Activated T-cell treated with anti-CD3 and anti-CD28 coated beads, Interleukin-2, amount 50 U/mL, for 24 hours (primary cell): ENCODE measurements at regions not wholly inside any gene's neighbourhood (a gene's known extent, or its start where the extent isn't known, plus 50 kb on each side); places are given as distances from the start of the nearest gene placed in this dataset.
"Not testable (repeated sequence)": the region's sequence is repeated elsewhere in the genome, so short reads cannot be mapped to it uniquely, and the experiment has no call there.

ENCODE experiments used
- DNase-seq: peaks from one replicate; pipeline ENCODE4 v3.0.0-alpha.2; 2020
- H3K27ac Mint-ChIP-seq: 2 replicates; pipeline ENCODE4 v1.8.0; 2020; ENCODE audit warnings: mild to moderate bottlenecking, mixed read lengths
- H3K27me3 Mint-ChIP-seq: 2 replicates; pipeline ENCODE4 v1.8.0; 2020; ENCODE audit warnings: mixed read lengths
- H3K36me3 Mint-ChIP-seq: 2 replicates; pipeline ENCODE4 v1.8.0; 2020; ENCODE audit warnings: low read depth, mixed read lengths
- H3K4me1 Mint-ChIP-seq: 2 replicates; pipeline ENCODE4 v1.8.0; 2020; ENCODE audit warnings: low read depth, mixed read lengths
- H3K4me3 Mint-ChIP-seq: 2 replicates; pipeline ENCODE4 v1.8.0; 2020; ENCODE audit warnings: mild to moderate bottlenecking, moderate library complexity, mixed read lengths
- H3K9me3 Mint-ChIP-seq: 2 replicates; pipeline ENCODE4 v1.8.0; 2020; ENCODE audit warnings: mixed read lengths

- Mint-ChIP-seq H3K36me3 (no peaks in the 10 kb centered on the region), H3K4me3 (no peak overlapping the region), H3K27me3 (no peaks in the 10 kb centered on the region), H3K4me1 (no peaks in the 10 kb centered on the region), H3K9me3 (no peaks in the 10 kb centered on the region), H3K27ac (no peak overlapping the region)
- DNase-seq, result no peak
Measured at GRCh38 chr4:72817012-72817411, 248.0 kb upstream of the ADAMTS3 start.

DNA sequence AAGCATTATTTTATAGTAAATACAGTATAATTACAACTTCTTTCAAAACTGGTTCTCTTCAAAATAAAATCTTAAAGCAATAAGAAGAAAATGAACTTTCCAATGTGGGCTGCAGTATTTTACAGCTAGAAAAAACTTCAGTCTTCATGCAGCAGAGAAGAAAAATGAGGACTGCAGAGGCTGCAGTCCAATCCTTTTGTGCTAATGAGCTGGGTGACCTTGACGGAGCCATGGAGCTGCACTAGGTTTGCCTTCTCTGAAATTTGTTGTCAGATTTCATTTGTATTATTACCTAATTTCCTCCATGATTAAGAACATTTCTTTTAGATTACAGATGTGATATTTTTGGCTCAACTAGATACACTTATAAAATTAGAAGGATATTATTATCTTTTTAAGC, 245.2 kb upstream of the ADAMTS3 start:
- Mint-ChIP-seq H3K27me3 (no peaks in the 10 kb centered on the region), H3K4me3 (no peak overlapping the region), H3K4me1 (no peaks in the 10 kb centered on the region), H3K9me3 (no peaks in the 10 kb centered on the region), H3K27ac (no peak overlapping the region), H3K36me3 (no peaks in the 10 kb centered on the region)
- DNase-seq, result no peak

GRCh38 chr4:72809208-72809607, 240.2 kb upstream of the ADAMTS3 start:
- DNase-seq, result no peak
- no peak overlapping the region for H3K4me3 Mint-ChIP-seq
- H3K9me3 Mint-ChIP-seq, result no peaks in the 10 kb centered on the region
- no peaks in the 10 kb centered on the region for H3K4me1 Mint-ChIP-seq
- H3K36me3 Mint-ChIP-seq, result no peaks in the 10 kb centered on the region
- no peak overlapping the region for H3K27ac Mint-ChIP-seq
- H3K27me3 Mint-ChIP-seq, result no peaks in the 10 kb centered on the region

DNA sequence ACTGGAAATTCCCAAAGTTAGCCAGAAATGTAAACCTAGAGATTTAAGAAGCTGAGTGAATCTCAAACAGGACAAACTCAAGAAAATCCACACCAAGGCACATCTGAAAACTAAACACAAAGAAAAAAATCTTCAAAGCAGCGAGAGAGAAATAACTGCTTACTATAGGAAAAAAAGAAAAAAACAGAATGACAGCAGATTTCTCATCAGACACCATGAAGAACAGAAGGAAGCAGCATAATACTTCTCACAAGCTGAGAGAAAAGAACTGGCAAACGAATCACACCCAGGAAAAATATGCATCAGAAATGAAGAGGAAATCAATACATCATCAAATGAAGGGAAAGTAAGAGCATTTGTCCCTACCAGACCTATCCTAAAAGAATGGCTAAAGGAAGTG, 236.3 kb upstream of the ADAMTS3 start:
- H3K4me3 Mint-ChIP-seq, result no peak overlapping the region
- H3K27ac Mint-ChIP-seq, result no peak overlapping the region
- H3K4me1 Mint-ChIP-seq, result no peaks in the 10 kb centered on the region
- no peaks in the 10 kb centered on the region for H3K27me3 Mint-ChIP-seq
- no peaks in the 10 kb centered on the region for H3K9me3 Mint-ChIP-seq
- DNase-seq, result no peak
- H3K36me3 Mint-ChIP-seq, result no peaks in the 10 kb centered on the region

DNA sequence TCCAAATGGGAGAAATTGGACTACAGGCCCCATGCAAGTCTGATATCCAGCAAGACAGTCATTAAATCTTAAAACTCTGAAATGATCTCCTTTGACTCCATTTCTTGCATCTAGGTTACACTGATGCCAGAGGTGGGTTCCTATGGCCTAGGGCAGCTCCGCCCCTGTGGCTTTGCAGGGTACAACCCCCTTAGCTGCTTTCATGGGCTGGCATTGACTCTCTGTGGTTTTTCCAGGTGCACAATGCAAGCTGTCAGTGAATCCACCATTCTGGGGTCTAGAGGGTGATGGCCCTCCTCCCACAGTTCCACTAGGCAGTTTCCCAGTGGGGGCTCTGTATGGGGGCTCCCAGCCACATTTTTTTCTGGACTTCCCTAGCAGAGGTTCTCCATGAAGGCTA, 228.5 kb upstream of the ADAMTS3 start:
- DNase-seq, result no peak
- H3K36me3 Mint-ChIP-seq, result no peaks in the 10 kb centered on the region
- no peaks in the 10 kb centered on the region for H3K27me3 Mint-ChIP-seq
- H3K4me3 Mint-ChIP-seq, result no peak overlapping the region
- H3K27ac Mint-ChIP-seq, result no peak overlapping the region
- no peaks in the 10 kb centered on the region for H3K4me1 Mint-ChIP-seq
- peaks cover 2% of the 10 kb centered on the region for H3K9me3 Mint-ChIP-seq

GRCh38 chr4:72791054-72791453, 222.0 kb upstream of the ADAMTS3 start:
- DNase-seq, result no peak
- Mint-ChIP-seq H3K36me3 (no peaks in the 10 kb centered on the region), H3K27me3 (peaks cover 5% of the 10 kb centered on the region)

GRCh38 chr4:72786401-72786990, 217.5 kb upstream of the ADAMTS3 start:
- Mint-ChIP-seq H3K9me3 (no peaks in the 10 kb centered on the region), H3K27ac (no peak overlapping the region), H3K4me1 (no peaks in the 10 kb centered on the region), H3K36me3 (no peaks in the 10 kb centered on the region), H3K4me3 (no peak overlapping the region), H3K27me3 (peaks cover 5% of the 10 kb centered on the region)
- DNase-seq, result no peak

More at GRCh38 chr4:72791054-72791453, 222.0 kb upstream of the ADAMTS3 start:
- Mint-ChIP-seq H3K9me3 (peaks cover 2% of the 10 kb centered on the region), H3K4me3 (no peak overlapping the region), H3K27ac (no peak overlapping the region), H3K4me1 (no peaks in the 10 kb centered on the region)

GRCh38 chr4:72779241-72779640, 210.2 kb upstream of the ADAMTS3 start:
- no peaks in the 10 kb centered on the region for H3K9me3 Mint-ChIP-seq
- no peaks in the 10 kb centered on the region for H3K36me3 Mint-ChIP-seq
- H3K4me1 Mint-ChIP-seq, result no peaks in the 10 kb centered on the region
- peaks cover 2% of the 10 kb centered on the region for H3K27me3 Mint-ChIP-seq
- no peak overlapping the region for H3K4me3 Mint-ChIP-seq
- H3K27ac Mint-ChIP-seq, result no peak overlapping the region
- no peak for DNase-seq

DNA sequence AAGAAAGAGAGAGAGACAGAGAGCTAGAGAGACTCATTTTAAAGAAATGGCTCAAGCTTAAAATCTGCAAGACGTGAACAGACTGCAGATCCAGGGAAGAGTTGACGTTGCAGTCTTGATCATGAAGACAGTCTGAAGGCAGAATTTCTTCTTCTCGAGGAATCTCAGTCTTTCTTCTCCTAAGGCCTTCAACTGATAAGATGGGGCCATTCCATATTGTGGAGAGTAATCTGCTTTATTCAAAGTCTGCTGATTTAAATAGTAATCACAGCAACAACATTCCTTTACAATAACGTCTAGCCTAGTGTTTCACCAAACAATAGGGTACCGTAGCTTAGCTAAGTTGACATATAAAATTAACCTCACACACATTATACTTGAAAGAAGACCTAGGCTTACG, 208.4 kb upstream of the ADAMTS3 start:
- no peak for DNase-seq
- no peaks in the 10 kb centered on the region for H3K9me3 Mint-ChIP-seq
- H3K4me1 Mint-ChIP-seq, result no peaks in the 10 kb centered on the region
- H3K27ac Mint-ChIP-seq, result no peak overlapping the region
- H3K4me3 Mint-ChIP-seq, result no peak overlapping the region
- H3K27me3 Mint-ChIP-seq, result peaks cover 2% of the 10 kb centered on the region
- H3K36me3 Mint-ChIP-seq, result no peaks in the 10 kb centered on the region

- no peaks in the 10 kb centered on the region for H3K9me3 Mint-ChIP-seq
- H3K4me3 Mint-ChIP-seq, result no peak overlapping the region
- peaks cover 3% of the 10 kb centered on the region for H3K27me3 Mint-ChIP-seq
- no peaks in the 10 kb centered on the region for H3K4me1 Mint-ChIP-seq
- no peaks in the 10 kb centered on the region for H3K36me3 Mint-ChIP-seq
- H3K27ac Mint-ChIP-seq, result no peak overlapping the region
- DNase-seq, result no peak
Measured at GRCh38 chr4:72770708-72771107, 201.7 kb upstream of the ADAMTS3 start.

DNA sequence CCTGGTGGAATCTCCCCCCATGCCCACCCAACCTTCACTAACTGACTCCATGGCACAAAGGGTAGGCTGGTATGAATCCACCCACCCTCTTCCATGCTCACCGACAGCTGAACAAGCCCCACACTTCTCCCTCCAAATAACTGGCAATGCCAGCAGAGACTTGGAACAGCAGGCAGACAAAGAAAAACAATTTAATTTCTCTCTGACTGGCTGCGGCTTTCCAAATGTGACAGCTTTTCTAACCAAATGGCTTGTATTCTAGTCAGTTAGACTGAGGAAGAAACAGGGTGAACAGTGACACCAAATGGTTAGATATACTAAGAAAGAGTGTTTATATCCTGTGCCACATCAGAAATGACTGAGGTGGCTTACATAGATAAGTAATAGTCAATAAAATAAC, 199.3 kb upstream of the ADAMTS3 start:
- no peak overlapping the region for H3K27ac Mint-ChIP-seq
- H3K9me3 Mint-ChIP-seq, result no peaks in the 10 kb centered on the region
- H3K27me3 Mint-ChIP-seq, result peaks cover 3% of the 10 kb centered on the region
- no peaks in the 10 kb centered on the region for H3K4me1 Mint-ChIP-seq
- DNase-seq, result no peak
- no peak overlapping the region for H3K4me3 Mint-ChIP-seq
- no peaks in the 10 kb centered on the region for H3K36me3 Mint-ChIP-seq

GRCh38 chr4:72767618-72768302, 198.7 kb upstream of the ADAMTS3 start:
- no peaks in the 10 kb centered on the region for H3K9me3 Mint-ChIP-seq
- H3K27ac Mint-ChIP-seq, result no peak overlapping the region
- no peaks in the 10 kb centered on the region for H3K4me1 Mint-ChIP-seq
- peaks cover 3% of the 10 kb centered on the region for H3K27me3 Mint-ChIP-seq
- H3K4me3 Mint-ChIP-seq, result no peak overlapping the region
- no peaks in the 10 kb centered on the region for H3K36me3 Mint-ChIP-seq
- no peak for DNase-seq

DNA sequence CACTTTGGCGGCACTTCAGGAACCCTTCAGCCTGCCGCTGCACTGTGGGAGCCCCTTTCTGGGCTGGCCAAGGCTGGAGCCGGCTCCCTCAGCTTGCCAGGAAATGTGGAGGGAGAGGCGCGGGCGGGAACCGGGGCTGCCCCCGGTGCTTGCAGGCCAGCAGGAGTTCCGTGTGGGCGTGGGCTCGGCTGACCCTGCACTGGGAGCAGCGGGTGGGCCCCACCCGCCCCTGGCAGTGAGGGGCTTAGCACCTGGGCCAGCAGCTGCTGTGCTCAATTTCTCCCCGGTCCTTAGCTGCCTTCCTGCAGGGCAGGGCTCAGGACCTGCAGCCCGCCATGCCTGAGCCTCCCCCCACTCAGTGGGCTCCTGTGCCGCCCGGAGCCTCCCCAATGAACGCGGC, 196.8 kb upstream of the ADAMTS3 start:
- not testable (repeated sequence) for DNase-seq, H3K4me3 Mint-ChIP-seq, H3K9me3 Mint-ChIP-seq, H3K36me3 Mint-ChIP-seq, H3K27ac Mint-ChIP-seq, H3K27me3 Mint-ChIP-seq, H3K4me1 Mint-ChIP-seq

- Mint-ChIP-seq H3K27me3 (no peaks in the 10 kb centered on the region), H3K27ac (no peak overlapping the region), H3K4me1 (no peaks in the 10 kb centered on the region), H3K9me3 (peaks cover 2% of the 10 kb centered on the region), H3K4me3 (no peak overlapping the region), H3K36me3 (no peaks in the 10 kb centered on the region)
- no peak for DNase-seq
Measured at GRCh38 chr4:72761368-72762038, 192.5 kb upstream of the ADAMTS3 start.

GRCh38 chr4:72753414-72753813, 184.4 kb upstream of the ADAMTS3 start:
- H3K4me3 Mint-ChIP-seq, H3K36me3 Mint-ChIP-seq, DNase-seq, H3K4me1 Mint-ChIP-seq, H3K27ac Mint-ChIP-seq, H3K27me3 Mint-ChIP-seq: not testable (repeated sequence)
- peaks cover 18% of the 10 kb centered on the region for H3K9me3 Mint-ChIP-seq
